ENCODE measurements at regions not wholly inside any gene's neighbourhood (a gene's known extent, or its start where the extent isn't known, plus 50 kb on each side); places are given as distances from the start of the nearest gene placed in this dataset.
A peak's percentile ranks its signal among the peaks of the same experiment; 100 is the strongest.

- Histone ChIP-seq H3K9me3 (ENCODE audit: insufficient read depth in 2 of 2, low read depth in 1 of 2, low read length in 1 of 2) (no peaks in the 10 kb centered on the region), H2AFZ (ENCODE audit: low read length) (peak overlapping the region; percentile 53; the same call in 1 of the 2 replicates), H3K4me3 (ENCODE audit: extremely low read depth in 1 of 4, insufficient read depth in 2 of 4, low read depth in 3 of 4, low read length in 4 of 4) (no peak overlapping the region), H2BK12ac (ENCODE audit: low read depth, low read length) (no peak overlapping the region), H4K91ac (replicated peaks; ENCODE audit: insufficient read length, low read length) (no peak overlapping the region), H3K14ac (ENCODE audit: insufficient read length) (no peak overlapping the region), H2BK20ac (ENCODE audit: low read length) (no peak overlapping the region), H3K79me2 (ENCODE audit: control insufficient read depth in 1 of 2, insufficient read depth in 2 of 2, low read length in 2 of 2) (no peaks in the 10 kb centered on the region), H3K23me2 (ENCODE audit: low read depth, low read length) (peaks cover 2% of the 10 kb centered on the region; the same call in 1 of the 2 replicates), H3K79me1 (ENCODE audit: low read depth, low read length) (no peaks in the 10 kb centered on the region), H3K36me3 (ENCODE audit: control insufficient read depth in 2 of 4, insufficient read depth in 4 of 4, low read length in 3 of 4) (no peaks in the 10 kb centered on the region), H3K27me3 (replicated peaks in 1 of 4; ENCODE audit: control insufficient read depth in 3 of 4, extremely low read depth in 1 of 4, insufficient read depth in 3 of 4, low read length in 3 of 4) (no peaks in the 10 kb centered on the region), H3K4me2 (ENCODE audit: insufficient read depth in 1 of 2, low read depth in 2 of 2, low read length in 2 of 2) (no peak overlapping the region), H4K20me1 (replicated peaks in 1 of 2; ENCODE audit: control insufficient read depth in 1 of 2, insufficient read depth in 2 of 2, low read length in 2 of 2) (no peaks in the 10 kb centered on the region), H4K5ac (ENCODE audit: insufficient read length, low read depth, low read length) (no peak overlapping the region), H2BK120ac (replicated peaks; ENCODE audit: low read depth, low read length) (no peak overlapping the region), H3K4ac (replicated peaks; ENCODE audit: insufficient read length, low read depth, low read length) (no peak overlapping the region), H2BK15ac (ENCODE audit: low read length) (no peak overlapping the region), H3K27ac (ENCODE audit: low read depth, low read length) (no peak overlapping the region), H3K23ac (ENCODE audit: insufficient read length) (no peak overlapping the region), H3K56ac (replicated peaks; ENCODE audit: insufficient read length, low read depth, low read length) (no peak overlapping the region), H3K9ac (replicated peaks in 1 of 4; ENCODE audit: extremely low read depth in 1 of 4, low read depth in 3 of 4, low read length in 3 of 4) (no peak overlapping the region), H4K8ac (ENCODE audit: extremely low read depth, insufficient read depth, low read length) (no peak overlapping the region), H2BK5ac (ENCODE audit: low read depth, low read length) (no peak overlapping the region), H3K18ac (ENCODE audit: extremely low read depth, low read length) (no peak overlapping the region), H2AK5ac (ENCODE audit: low read depth, low read length) (no peak overlapping the region), H3K4me1 (replicated peaks in 1 of 4; ENCODE audit: control insufficient read depth in 3 of 4, insufficient read depth in 4 of 4, low read length in 3 of 4) (0 out of 7 replicates have a peak, but pooled peaks cover 0 to under 1% (median 0%) of the 10 kb centered on the region in 4 experiments)
- POLR2A ChIA-PET (ENCODE audit: partially characterized antibody): no interaction called here
- CTCF ChIA-PET (ENCODE audit: partially characterized antibody): no interaction called here
- 87 to 100% methylated on average over 1 to 8 of the region's 8 CpGs for WGBS, 2 experiments (ENCODE audit: extremely low coverage in 1 of 2, insufficient coverage in 1 of 2, insufficient read length in 1 of 2, insufficient replicate concordance in 2 of 2, low coverage in 1 of 2, low lambda C conversion rate in 2 of 2, missing lambda C conversion rate in 1 of 2)
- DNase-seq (ENCODE audit: low read depth in 1 of 2, low spot score in 2 of 2): no peak
- TF ChIP-seq USF2 (IDR thresholded peaks at IDR 0.05; ENCODE audit: low read length) (no peak), FOSL1 (IDR thresholded peaks at IDR 0.05; ENCODE audit: insufficient read depth, low read depth, low read length) (no peak), KDM5A (IDR thresholded peaks at IDR 0.05; ENCODE audit: low read length) (no peak), HDAC6 (IDR thresholded peaks at IDR 0.05; ENCODE audit: low read depth, low read length) (no peak), RFX5 (IDR thresholded peaks at IDR 0.05; ENCODE audit: borderline replicate concordance, low read depth, low read length) (no peak), SRF (IDR thresholded peaks at IDR 0.05; ENCODE audit: low read depth, low read length) (no peak), CTBP2 (IDR thresholded peaks at IDR 0.05; ENCODE audit: borderline replicate concordance, insufficient read depth, insufficient read length, low read length) (no peak), JUN (IDR thresholded peaks at IDR 0.05; ENCODE audit: low read depth, low read length) (no peak), EGR1 (IDR thresholded peaks at IDR 0.05; ENCODE audit: borderline replicate concordance, low read depth, low read length) (no peak), EP300 (IDR thresholded peaks at IDR 0.05; ENCODE audit: borderline replicate concordance in 1 of 2, low read depth in 2 of 2, low read length in 2 of 2) (no peak), POLR2A (IDR thresholded peaks at IDR 0.05; ENCODE audit: control extremely low read depth in 1 of 2, low read depth in 2 of 2, low read length in 2 of 2) (no peak), MAFK (IDR thresholded peaks at IDR 0.05; ENCODE audit: low read depth, low read length) (no peak)
- FAIRE-seq: no peak
Observed at GRCh38 chr2:66217039-66217585, 217.8 kb upstream of the MEIS1 start.
